ENCODE measurements at regions not wholly inside any gene's neighbourhood (a gene's known extent, or its start where the extent isn't known, plus 50 kb on each side); places are given as distances from the start of the nearest gene placed in this dataset.
"Not testable (repeated sequence)": the region's sequence is repeated elsewhere in the genome, so short reads cannot be mapped to it uniquely, and the experiment has no call there.

- DNase-seq (ENCODE audit: low read depth in 2 of 2, low spot score in 1 of 2): no peak
These were observed 159.3 kb downstream of the TTC8 start for GRCh38 chr14:88983755-88984154.

DNA sequence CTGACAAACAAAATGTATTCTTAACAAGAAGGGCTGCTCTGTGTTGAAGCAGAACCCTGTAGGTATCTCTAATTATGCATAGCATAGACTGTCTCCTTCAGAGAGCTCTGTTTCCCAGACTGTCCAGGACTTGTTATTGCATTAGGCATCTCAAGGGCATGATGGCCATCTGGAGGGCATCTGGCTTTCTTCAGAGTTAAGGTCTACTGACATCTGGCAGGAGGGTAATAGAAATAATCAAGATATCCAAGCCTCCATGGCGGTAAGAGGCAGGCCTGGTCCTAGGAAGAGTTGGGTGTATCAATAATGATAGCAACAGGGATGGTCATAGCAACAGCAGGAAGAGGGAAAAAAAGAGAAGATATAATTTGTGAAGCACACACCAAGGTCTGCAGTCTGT lies 161.2 kb downstream of the TTC8 start:
- no peak for DNase-seq (ENCODE audit: low read depth in 2 of 2, low spot score in 1 of 2)

DNA sequence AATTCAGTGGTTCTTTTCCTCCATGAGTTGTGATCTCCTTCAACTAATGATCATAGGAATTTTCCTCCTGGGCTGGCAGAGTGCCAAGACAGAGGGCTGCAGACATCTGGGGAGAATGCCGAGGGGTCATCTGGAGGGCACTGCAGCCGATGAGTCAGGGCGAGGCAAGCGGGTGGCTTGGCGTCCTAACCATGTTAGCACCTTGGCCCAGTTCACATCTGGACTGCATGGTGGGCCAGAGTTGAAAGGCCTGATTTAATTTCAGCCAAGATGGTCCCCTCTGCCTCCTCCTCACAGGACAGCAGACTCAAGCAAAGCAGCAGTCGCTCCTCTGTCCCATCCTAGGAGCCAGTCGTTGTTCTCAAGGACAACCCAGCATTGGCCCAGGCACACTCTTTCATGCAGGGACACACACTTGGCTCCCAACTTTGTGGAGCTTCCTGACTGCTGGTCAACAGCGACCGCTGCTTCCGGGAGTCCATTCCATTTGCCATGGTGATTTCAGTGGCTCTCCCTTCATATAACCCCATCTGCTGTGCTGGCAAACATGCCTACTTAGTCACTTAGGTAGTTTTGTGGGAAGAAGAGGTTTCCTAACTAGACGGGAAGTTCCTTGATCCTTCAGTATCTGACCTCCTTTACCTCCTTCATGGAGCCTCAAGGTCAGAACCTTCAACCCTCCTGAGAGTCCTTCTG lies 161.8 kb downstream of the TTC8 start:
- DNase-seq (ENCODE audit: low read depth in 2 of 2, low spot score in 1 of 2): no peak

DNA sequence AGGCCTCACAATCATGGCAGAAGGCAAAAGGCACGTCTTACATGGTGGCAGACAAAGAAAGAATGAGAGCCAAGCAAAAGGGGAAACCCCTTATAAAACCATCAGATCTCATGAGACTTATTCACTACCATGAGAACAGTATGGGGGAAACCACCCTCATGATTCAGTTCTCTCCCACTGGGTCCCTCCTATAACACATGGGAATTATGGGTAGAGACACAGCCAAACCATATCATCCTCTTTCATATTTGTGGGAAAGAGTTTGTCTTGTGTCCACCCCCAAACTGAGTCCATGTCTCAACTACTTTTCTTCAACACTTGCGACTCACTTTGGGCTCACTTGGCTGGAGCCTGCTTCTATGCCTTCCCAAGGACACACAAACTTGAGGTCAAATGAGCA lies 162.5 kb downstream of the TTC8 start:
- DNase-seq (ENCODE audit: low read depth in 2 of 2, low spot score in 1 of 2): not testable (repeated sequence)

- no peak for DNase-seq (ENCODE audit: low read depth in 2 of 2, low spot score in 1 of 2)
These were observed 163.1 kb downstream of the TTC8 start for GRCh38 chr14:88987516-88987915.

DNA sequence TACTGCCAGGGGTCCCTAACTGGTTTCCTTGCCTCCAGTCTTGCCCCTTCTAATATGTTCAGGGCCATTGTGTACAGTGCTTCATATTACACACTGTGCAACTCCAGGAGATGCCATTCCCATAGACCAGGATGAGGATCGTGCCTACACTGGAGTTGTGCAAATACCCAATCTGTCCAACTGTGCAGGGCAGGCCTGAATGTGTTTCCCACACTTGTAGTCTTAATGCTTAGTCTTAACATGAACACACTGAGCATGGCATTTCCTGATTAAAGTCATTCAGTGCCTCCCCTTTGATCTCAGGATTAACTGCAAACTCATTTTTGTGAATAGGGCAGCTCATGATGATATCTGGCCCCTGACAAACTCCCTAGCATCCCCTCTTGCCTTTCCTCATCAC lies 165.5 kb downstream of the TTC8 start:
- DNase-seq (ENCODE audit: low read depth in 2 of 2, low spot score in 1 of 2): no peak

- no peak for DNase-seq (ENCODE audit: low read depth in 2 of 2, low spot score in 1 of 2)
These were observed 166.4 kb downstream of the TTC8 start for GRCh38 chr14:88990856-88991255.

DNA sequence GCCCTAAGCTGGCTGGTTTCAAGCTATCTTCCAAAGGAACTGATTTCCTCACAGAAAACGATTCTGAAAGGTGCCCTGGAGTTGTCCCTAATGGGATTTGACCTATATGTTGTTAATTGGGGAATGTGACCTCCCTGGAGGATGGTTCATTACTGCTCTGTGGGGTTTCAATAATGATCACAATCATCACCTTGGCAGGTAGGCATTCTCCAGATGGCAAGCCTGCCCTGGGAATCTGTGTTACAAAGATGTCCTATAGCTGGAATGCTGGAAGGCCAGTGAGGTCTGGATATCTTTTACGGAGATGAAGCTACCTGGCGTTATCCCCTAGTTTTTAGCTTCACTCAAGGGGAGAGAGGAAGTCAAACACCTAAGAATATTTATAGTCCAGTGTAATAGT lies 167.6 kb downstream of the TTC8 start:
- no peak for DNase-seq (ENCODE audit: low read depth in 2 of 2, low spot score in 1 of 2)

GRCh38 chr14:88993946-88994345 lies 169.5 kb downstream of the TTC8 start:
- no peak for DNase-seq (ENCODE audit: low read depth in 2 of 2, low spot score in 1 of 2)

DNA sequence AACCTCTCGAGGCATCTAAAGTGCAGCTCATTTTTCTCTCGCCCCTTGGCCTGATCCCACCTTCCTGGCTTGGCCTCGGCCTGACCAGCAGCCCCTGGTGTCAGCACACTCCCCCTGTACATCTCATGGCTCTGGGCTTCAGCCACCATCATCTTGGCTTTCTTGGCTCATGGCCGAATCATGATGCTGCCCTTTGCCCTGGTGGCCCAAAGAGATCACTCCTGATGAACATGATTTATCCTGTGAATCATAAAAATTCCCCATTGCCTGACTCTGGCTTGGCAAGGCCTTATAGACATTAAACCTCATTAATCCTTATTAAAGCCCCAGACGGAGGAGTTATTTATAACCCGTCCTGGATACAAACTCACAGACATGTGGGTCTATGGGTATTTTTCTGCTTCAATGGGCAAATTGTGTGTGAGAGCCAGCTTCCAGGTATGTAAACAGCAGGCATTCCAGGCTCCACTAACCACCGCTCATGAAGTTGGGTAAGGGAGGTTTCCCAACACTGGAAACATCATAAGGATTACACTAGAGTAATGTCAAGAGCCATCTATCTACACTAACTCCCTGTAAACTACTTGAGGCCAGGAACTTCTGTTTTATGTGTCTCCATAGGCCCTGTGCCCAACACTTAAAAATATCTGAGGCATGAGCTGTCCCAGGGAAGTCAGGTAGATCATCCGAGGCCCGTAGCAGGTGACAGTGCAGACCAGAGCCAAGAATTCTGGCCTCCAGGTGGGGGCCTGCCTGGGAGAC lies 171.2 kb downstream of the TTC8 start:
- DNase-seq (ENCODE audit: low read depth in 2 of 2, low spot score in 1 of 2): no peak

DNA sequence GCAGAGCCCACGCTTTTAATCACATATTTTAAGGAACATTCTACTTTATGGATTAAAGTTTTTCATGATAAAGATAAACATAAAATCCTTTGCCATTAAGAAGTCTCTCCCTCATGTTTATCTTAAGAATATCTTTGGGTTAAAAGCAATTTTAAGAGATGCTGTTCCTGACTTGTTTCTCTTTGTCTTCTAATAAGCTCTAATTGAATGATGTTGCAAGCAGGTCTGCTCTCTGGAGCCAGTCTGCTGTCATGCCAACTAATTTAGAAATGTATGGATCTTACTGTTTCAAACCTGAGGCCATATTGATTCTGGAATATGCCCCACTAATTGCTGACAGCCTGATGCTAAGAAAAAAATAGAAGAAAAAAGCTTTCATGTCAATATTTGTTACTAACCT lies 173.6 kb downstream of the TTC8 start:
- no peak for DNase-seq (ENCODE audit: low read depth in 2 of 2, low spot score in 1 of 2)

GRCh38 chr14:88999137-88999536 lies 174.7 kb downstream of the TTC8 start:
- no peak for DNase-seq (ENCODE audit: low read depth in 2 of 2, low spot score in 1 of 2)

- DNase-seq (ENCODE audit: low read depth in 2 of 2, low spot score in 1 of 2): no peak
These were observed 175.8 kb downstream of the TTC8 start for GRCh38 chr14:89000007-89000942.

DNA sequence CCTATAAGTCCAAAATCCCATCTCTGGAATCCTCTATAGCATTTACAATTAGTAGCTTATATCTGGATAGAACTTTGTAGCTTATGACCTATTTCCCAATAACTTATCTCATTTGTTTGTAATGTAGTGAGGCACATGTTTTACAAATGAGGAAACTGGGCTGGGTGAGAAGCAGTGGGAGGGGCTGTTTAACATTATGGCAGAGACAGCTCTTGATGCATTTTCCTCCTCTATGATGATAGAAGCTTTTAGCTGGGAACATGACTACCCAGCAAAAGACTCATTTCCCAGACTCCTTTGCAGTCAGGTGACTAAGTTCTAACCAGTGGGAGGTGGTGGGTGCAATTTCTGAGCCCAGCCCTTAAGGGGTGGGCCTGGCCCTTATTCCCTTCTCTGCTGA lies 179.7 kb downstream of the TTC8 start:
- no peak for DNase-seq (ENCODE audit: low read depth in 2 of 2, low spot score in 1 of 2)

GRCh38 chr14:89007906-89008305 lies 183.5 kb downstream of the TTC8 start:
- no peak for DNase-seq (ENCODE audit: low read depth in 2 of 2, low spot score in 1 of 2)

DNA sequence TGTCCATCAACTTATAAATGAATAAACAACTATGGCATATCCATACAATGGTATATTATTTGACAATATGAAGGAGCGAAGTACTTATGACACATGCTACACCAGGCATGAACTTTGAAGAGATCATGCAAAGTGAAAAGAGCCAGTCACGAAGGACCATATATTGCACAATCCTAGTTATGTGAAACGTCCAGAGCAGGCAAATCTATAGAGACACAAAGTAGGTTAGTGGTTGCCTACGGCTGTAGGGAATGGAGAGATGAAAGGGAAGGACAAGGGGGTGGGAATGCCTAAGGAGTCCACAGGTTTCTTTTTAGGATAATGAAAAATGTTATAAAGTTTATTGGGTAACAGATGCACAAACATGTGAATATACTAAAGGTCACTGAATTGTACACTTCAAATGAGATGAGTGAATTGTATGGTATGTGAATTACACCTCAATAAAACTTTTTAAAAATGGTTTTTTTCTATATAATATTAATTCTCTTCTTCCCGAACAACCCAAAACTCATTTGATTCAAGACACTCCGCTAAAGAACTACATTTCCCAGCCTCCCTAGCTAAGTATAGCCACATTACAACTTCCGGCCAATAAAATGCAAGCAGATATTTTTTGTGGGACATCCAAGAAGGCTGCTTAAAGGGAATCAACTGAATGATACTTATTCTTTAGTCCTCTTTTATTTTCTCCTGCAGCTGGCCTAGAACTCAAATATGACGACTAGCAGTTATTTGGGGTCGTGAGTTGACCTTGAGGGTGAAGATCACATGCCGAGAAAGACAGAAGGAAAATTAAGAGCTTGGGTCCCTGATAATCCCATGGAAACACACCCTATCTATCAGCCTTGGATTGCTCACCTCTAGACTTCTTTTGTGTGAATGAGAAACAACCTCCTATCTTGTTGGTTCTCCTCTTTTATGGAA lies 187.2 kb downstream of the TTC8 start:
- DNase-seq (ENCODE audit: low read depth in 2 of 2, low spot score in 1 of 2): no peak

GRCh38 chr14:89012282-89013097 lies 188.0 kb downstream of the TTC8 start:
- no peak for DNase-seq (ENCODE audit: low read depth in 2 of 2, low spot score in 1 of 2)

- DNase-seq (ENCODE audit: low read depth in 2 of 2, low spot score in 1 of 2): no peak
These were observed 188.7 kb downstream of the TTC8 start for GRCh38 chr14:89013098-89013504.

- DNase-seq (ENCODE audit: low read depth in 2 of 2, low spot score in 1 of 2): no peak
These were observed 189.5 kb downstream of the TTC8 start for GRCh38 chr14:89013698-89014568.

All from stimulated activated CD8-positive, alpha-beta memory T cell treated with anti-CD3 and anti-CD28 coated beads, Interleukin-4, amount 100 ng/mL, for 4 hours (primary cell).